ENCODE measurements at regions not wholly inside any gene's neighbourhood (a gene's known extent, or its start where the extent isn't known, plus 50 kb on each side); places are given as distances from the start of the nearest gene placed in this dataset.

DNA sequence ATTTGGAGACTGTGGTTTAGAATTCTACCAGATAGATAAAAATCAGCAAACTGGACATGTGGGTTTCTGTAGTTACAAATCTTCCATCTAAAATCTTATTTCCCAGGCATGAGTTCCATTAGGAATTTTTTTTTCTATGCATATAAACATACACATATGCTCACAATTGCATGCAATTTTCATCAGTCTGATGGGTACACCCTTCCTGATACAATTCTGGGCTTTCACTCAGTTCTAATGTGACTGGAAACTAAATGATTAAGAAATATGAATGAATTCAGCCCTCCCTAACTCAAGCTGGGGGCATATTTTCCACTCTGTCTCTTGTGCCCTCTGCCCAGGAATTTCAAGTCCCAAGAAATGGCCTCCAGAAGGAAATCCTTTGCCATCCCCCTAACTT is 187.1 kb downstream of the SNX19 start:
- no peak for TF ChIP-seq POLR2AphosphoS5 (IDR thresholded peaks at IDR 0.05; ENCODE audit: borderline replicate concordance, low read depth, low read length)
- no peak for TF ChIP-seq EZH2 (IDR thresholded peaks at IDR 0.05)
- TF ChIP-seq FOXP2 (optimal IDR thresholded peaks at IDR 0.05; ENCODE audit: control extremely low read depth, extremely low read length, insufficient read depth) = no peak
